GM18508 (cell line): ENCODE measurements at regions not wholly inside any gene's neighbourhood (a gene's known extent, or its start where the extent isn't known, plus 50 kb on each side); places are given as distances from the start of the nearest gene placed in this dataset.

ENCODE experiments used
- ATAC-seq: cut with Tn5 transposase; IDR thresholded peaks from one replicate; pipeline ENCODE4 v1.9.1; 2021; ENCODE audit warnings: moderate number of reproducible peaks; ENCODE audit not compliant: insufficient read depth, unreplicated experiment

DNA sequence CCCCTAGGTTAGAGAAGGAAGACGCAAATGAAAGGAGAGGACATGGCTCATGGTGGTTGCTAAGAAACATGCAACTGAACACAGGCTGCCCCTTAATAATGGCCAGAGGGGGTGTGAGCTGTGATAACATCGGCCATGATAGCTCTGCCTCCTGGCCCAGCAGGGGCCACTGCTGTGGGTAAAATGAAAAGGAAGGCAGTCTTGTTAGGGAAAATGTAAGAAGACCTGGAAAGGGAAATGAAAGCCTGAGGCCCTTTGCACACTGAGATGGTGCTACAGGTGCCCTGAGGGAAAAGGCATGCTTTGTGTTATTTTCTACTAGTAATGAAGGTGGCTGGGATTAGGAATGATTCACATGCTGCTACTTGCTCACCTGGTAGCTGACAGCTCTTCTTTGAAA is 123.6 kb upstream of the MID1 start:
- ATAC-seq: no peak

DNA sequence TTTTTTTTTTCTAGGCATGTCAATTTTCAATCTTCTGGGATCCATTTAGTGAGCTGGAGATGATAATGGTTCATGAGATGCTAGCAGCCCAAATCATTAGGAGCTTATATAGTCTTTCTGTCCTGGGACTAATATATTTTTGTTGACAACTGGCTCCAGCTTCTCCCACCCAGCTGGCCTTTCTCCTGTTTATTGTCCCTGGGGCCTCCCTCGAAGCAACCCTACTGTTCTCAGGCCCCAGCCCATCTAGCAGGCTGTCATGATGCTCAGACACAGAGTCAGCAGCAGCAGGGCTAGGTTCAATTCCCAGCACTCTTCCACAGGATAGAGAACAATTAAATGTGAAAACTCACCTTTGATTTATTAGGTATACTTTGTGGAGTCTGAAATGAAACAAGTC is 127.6 kb upstream of the MID1 start:
- ATAC-seq: no peak

DNA sequence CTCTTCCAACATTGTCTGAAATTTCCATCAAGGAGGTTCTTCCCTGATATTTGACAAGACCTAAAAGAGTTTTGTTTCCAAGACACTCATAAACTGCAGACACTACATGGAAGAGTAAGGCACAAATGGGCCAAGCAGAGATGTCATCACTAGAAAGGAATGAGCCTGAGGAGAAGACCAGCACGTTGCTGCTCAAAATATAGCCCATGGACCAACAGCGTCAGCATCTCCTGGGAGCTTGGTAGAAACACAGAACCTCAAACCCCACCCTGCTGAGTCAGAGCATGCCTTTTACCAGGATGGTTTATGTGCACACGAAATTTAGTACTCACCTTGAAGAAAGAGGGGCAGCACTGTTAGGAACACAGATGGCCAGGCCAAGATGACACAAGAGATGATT is 128.7 kb upstream of the MID1 start:
- no peak for ATAC-seq

DNA sequence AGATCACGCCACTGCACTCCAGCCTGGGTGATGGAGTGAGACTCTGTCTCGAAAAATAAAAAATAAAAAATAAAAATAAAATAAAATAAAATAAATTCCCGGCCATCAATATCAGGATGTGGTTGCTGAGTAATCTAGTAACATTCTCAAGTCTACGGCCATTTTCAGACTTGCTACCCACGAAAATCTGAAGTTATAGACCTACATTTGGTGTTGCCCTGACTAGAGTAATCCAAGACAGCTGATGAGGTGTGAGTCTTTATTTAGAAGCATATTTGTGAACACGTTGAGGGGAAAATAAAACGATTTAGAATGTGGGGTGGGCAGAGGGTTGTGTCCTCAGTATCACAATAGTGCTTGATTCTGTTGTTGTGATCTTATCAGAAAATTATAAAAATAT is 130.2 kb upstream of the MID1 start:
- no peak for ATAC-seq

DNA sequence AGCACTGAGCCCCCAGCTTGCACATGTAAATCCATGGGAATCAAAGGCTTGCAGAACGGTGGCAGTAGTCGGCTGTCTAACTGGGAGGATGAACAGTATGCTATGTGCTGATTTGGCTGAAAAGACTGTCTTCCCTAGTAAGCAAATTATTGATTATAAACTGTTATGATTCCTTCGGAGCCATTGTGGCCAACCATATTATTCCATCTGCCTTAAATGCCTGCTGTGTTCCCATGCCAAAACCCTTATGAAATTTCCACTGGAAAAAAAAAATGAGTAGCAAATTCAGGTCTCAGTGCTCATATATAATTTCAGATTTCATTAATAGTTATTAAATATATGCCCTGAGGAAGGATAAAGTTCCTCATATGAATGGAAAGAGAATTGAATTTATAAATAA is 132.7 kb upstream of the MID1 start:
- no peak for ATAC-seq

- no peak for ATAC-seq
Measured at GRCh38 chrX:10754445-10754844, 134.1 kb upstream of the MID1 start.

- ATAC-seq: no peak
Measured at GRCh38 chrX:10755439-10756334, 135.3 kb upstream of the MID1 start.

- no peak for ATAC-seq
Measured at GRCh38 chrX:10756441-10756840, 136.1 kb upstream of the MID1 start.

DNA sequence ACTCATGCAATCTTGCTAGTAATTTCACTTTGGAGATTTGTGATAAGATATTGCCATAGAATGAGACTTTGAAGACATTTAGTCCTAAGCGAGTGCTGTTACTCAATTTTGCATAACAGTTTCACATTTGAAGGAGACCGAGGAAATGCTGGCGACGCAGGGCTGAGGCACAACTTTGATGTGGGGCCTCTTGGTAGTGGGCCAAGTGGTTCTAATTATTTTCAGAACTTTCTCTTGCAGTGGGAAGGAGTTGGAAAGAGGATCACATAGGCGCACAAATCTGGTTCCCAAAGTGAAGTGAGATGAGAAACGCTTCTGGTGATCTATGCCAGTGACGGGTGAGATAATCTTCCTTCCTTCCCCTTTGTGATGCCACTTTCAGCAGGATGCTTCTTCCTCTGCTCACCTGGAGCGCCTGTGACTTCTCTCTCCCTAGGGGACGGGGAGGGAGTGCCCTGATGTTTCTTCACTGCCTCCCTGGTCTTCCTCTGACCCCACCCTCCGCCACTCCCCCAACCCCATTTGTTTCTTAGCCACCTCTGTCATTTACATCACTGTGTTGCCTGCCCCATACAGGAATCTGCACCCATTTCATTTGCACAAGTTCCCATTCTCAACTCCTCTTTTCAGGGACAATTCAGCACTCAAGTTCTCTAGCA is 138.9 kb upstream of the MID1 start:
- no peak for ATAC-seq

DNA sequence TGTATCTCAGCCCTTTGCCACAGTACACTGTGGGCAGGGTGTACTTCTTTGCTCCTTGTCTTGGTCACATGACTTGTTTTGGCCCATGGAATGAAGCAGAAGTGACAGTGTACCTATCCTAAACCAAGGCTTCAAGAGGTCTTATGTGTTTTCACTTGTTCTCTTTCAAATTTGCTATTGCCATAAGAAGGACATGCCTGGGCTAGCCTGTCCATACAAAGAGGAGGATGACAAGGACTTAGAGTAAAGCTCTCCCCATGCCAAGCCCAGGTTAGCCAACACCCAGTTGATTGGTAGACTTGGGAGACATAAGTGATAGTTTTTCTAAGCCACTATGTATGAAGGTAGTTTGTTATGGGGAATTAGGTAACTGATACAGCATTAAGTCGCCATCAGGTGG is 141.1 kb upstream of the MID1 start:
- ATAC-seq: no peak

- ATAC-seq: no peak
Measured at GRCh38 chrX:10769195-10769594, 148.8 kb upstream of the MID1 start.

DNA sequence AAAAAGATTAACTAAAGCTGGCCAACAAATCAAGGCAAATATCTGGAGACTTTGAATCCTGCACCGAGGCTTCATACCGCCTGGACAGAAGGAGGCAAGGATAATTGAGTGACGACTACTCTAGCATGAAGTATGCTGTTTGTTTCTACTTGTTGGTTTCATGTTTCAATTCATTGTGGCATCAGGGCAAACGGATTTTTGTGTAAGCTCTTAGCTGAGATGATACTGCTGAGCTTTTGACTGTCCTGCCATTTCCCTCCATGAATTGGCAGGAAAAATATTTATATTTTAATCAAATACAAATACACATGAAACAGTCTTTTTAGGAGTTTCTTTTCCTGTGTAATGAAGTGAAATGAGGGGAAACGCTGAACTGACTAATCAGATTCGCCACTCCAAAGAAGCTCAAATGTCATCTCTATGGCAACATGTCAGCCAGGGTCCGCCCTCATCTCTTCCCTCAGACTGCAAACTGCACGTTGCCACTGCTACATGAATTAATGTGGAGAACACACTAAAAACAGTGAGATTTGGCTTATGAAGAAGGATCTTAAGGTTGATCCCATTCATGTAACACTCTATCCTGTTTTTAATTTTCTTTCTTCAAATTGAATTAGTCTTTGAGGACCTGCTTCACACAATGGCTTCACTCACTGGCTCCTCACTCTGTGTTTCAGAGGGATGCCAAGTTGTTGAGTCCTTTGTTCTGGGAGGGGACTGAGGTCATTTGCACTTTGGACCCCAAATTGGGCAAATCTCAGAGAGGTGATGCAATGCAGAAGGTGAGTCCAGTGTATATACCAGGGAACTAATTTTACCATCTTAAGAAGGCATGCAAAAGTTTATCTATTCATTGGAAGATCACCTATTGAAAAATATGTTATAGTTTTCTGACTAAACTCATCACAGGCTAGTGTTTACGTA is 149.6 kb upstream of the MID1 start:
- no peak for ATAC-seq

GRCh38 chrX:10773318-10773717 is 152.9 kb upstream of the MID1 start:
- ATAC-seq: no peak

DNA sequence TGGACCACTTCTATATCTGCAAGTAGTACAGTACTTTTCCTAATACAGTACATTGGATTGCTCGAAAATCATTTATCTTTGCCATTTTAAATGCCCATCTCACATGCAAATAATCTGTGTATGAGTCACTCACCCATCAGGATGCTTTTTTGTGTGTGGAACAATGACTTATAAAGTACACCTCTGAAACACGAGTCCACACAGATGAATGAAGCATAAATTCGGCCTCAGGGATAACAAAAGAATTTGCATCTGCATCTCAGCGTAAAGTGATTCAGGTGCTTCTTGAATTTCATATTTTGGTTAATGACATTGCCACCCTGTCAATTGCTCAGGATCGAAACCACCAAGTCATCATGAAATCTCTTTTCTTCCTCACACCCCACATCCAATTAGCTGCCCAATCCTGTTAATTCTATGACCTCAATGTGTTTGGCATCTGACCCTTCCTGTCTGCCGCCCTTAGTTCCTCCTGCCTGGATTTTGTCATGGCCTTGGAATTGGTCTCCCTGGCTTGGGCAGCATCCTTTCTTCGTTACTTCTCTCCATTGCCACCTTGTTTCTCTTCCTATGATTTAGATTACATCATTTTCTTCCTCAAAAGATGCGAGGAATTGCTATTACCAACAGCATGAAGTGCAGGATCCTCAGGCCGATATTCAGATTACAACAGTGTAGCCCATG is 161.6 kb upstream of the MID1 start:
- no peak for ATAC-seq

- ATAC-seq: no peak
Measured at GRCh38 chrX:10783451-10783995, 163.1 kb upstream of the MID1 start.

DNA sequence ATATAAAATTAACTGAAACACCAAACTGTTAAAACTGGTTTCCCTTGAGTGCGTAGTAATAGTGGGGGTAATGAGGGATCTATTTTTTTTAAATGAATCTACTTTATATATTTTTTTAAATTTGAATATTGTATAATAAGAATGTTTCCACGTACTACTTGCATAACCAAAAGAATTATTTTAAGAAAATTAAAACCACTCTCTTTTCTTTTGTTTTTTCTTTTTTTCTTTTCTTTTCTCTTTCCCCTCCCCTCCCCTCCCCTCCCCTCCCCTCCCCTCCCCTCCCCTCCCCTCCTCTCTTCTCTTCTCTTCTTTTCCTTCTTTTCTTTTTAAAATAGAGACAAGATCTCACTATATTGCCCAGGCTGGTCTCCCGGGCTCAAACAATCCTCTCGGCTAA is 166.9 kb upstream of the MID1 start:
- ATAC-seq: no peak

GRCh38 chrX:10794203-10794630 is 173.8 kb upstream of the MID1 start:
- ATAC-seq: no peak

DNA sequence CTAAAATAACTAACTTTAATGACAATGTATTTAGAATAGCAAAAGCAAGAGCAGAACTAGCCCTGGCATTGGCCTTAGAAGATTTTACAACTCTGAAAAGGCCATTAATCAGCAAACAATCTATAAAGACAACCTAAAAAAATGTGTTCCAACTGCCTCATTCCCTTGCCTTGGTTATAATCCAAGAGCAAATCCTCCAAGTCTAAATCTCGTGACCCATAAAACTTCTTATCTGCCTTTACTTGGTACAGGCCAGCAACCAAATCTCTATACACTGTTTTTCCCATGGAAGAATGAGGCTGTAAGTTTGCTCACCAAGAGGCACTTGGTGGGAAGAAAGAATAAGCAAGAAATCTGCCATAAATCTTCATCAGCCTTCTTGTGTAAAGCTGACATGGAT is 175.3 kb upstream of the MID1 start:
- no peak for ATAC-seq

- no peak for ATAC-seq
Measured at GRCh38 chrX:10797466-10797865, 177.1 kb upstream of the MID1 start.

GRCh38 chrX:10798041-10798440 is 177.7 kb upstream of the MID1 start:
- no peak for ATAC-seq
